GM12878 (cell line): ENCODE measurements at regions not wholly inside any gene's neighbourhood (a gene's known extent, or its start where the extent isn't known, plus 50 kb on each side); places are given as distances from the start of the nearest gene placed in this dataset.

Experiments
- ATAC-seq: fragments of 200-7000 bp; cut with Tn5 transposase; 3 replicates; pipeline ENCODE4 v1.9.1; 2020; ENCODE audit warnings: mild to moderate bottlenecking, moderate library complexity
- BruUV-seq: library from RNA; stranded (reverse); fragments of 400-500 nt; replicated peaks from 2 replicates; lab custom pipeline; 2021; lab: Mats Ljungman, UMichigan
- CTCF ChIA-PET: fragments of 300-600 bp; sonication (Branson Sonifier 250); formaldehyde crosslinking; extraction: SDS; loops from one replicate; lab custom pipeline; 2021; ENCODE audit warnings: inconsistent platforms; lab: Yijun Ruan, JAX
- POLR2A ChIA-PET: fragments of 350-600 bp; formaldehyde crosslinking; extraction: SDS; loops from one replicate; lab custom pipeline; 2021; ENCODE audit warnings: inconsistent platforms; lab: Charles Lee
- RAD21 ChIA-PET: fragments of 300-600 bp; sonication (Branson Sonifier 250); formaldehyde crosslinking; loops from one replicate; lab custom pipeline; 2023; ENCODE audit warnings: antibody characterized with exemption; ENCODE audit not compliant: unreplicated experiment; lab: Charles Lee
- SMC1A ChIA-PET: fragments of 300-600 bp; sonication (Branson Sonifier 250); formaldehyde crosslinking; loops from one replicate; lab custom pipeline; 2023; ENCODE audit not compliant: unreplicated experiment, uncharacterized antibody; lab: Charles Lee
- DNase-seq: peaks from one replicate; pipeline ENCODE4 v3.0.0-alpha.2; 2011; ENCODE audit warnings: low read depth, low spot score
- FAIRE-seq: peaks from 3 replicates; lab custom pipeline; 2011; peaks lifted over from hg19 to GRCh38; lab: Jason Lieb, UNC
- H2AFZ ChIP-seq: 2 replicates; pipeline ENCODE4 v1.6.0; 2011; ENCODE audit warnings: low read depth, low read length, control low read depth; ENCODE audit not compliant: control insufficient read depth
- H3K27ac ChIP-seq: 2 replicates; pipeline ENCODE4 v1.5.1; 2011; ENCODE audit warnings: control low read depth; ENCODE audit not compliant: control insufficient read depth, insufficient read depth
- H3K27me3 ChIP-seq, 2 experiments: replicated peaks in 1 of 2; 2 replicates each; pipeline versions ENCODE4 v1.6.0 to v1.6.1; 2011; ENCODE audit warnings: low read length in 1 of 2; ENCODE audit not compliant: control insufficient read depth in 2 of 2, insufficient read depth in 2 of 2
- H3K36me3 ChIP-seq, 2 experiments: 2 replicates each; pipeline ENCODE4 v1.5.1; 2011; ENCODE audit warnings: low read length in 1 of 2; ENCODE audit not compliant: control insufficient read depth in 2 of 2, insufficient read depth in 2 of 2
- H3K4me1 ChIP-seq: 2 replicates; pipeline ENCODE4 v1.6.1; 2011; ENCODE audit warnings: mild to moderate bottlenecking, low read length, moderate library complexity, mixed read lengths; ENCODE audit not compliant: control insufficient read depth, insufficient read depth
- H3K4me2 ChIP-seq: 2 replicates; pipeline ENCODE4 v1.6.0; 2011; ENCODE audit warnings: control low read depth; ENCODE audit not compliant: control insufficient read depth, insufficient read depth
- H3K4me3 ChIP-seq: fragments of 200-600 bp; sonication (generic); 2 replicates; pipeline ENCODE4 v1.5.1; 2016
- H3K79me2 ChIP-seq: 2 replicates; pipeline ENCODE4 v1.6.0; 2011; ENCODE audit warnings: low read length; ENCODE audit not compliant: control insufficient read depth, insufficient read depth
- H3K9ac ChIP-seq: 2 replicates; pipeline ENCODE4 v1.8.0; 2011; ENCODE audit warnings: low read length, control low read depth, mixed read lengths; ENCODE audit not compliant: control insufficient read depth, insufficient read depth
- H3K9me3 ChIP-seq: replicated peaks from 3 replicates; pipeline ENCODE4 v1.5.1; 2011; ENCODE audit warnings: mild to moderate bottlenecking, low read length; ENCODE audit not compliant: control insufficient read depth, insufficient read depth
- H4K20me1 ChIP-seq: 2 replicates; pipeline ENCODE4 v1.6.0; 2011; ENCODE audit not compliant: control insufficient read depth, insufficient read depth
- TCF12 ChIP-seq: IDR thresholded peaks from 2 replicates; pipeline ENCODE4 v1.6.1; 2011; ENCODE audit warnings: low read depth, mild to moderate bottlenecking, low read length
- YY1 ChIP-seq: IDR thresholded peaks from 2 replicates; pipeline ENCODE4 v1.6.1; 2011; ENCODE audit warnings: low read depth, mild to moderate bottlenecking, low read length
- WGBS: methylation state at CpG from one replicate; pipeline ENCODE4 v1.1.6; 2016; ENCODE audit warnings: low lambda C conversion rate; ENCODE audit not compliant: insufficient replicate concordance, insufficient coverage; ENCODE audit errors: missing lambda C conversion rate; 5-methylcytosine and 5-hydroxymethylcytosine counted together
- in situ Hi-C: fragments of 300-500 bp; cut with MboI; formaldehyde crosslinking; loops from 9 replicates; pipeline ENCODE4 v1.14.3; 2018; ENCODE audit warnings: mixed read lengths
- intact Hi-C: fragments of 100-400 bp; cut with micrococcal nuclease; formaldehyde crosslinking; loops from one replicate; pipeline ENCODE4 v1.14.2; 2022; ENCODE audit not compliant: unreplicated experiment
- TF ChIP-seq, protein P1 (sequence below): fragments of 450-650 bp; IDR thresholded peaks from 2 replicates; pipeline ENCODE4 v1.6.1; 2017; ENCODE audit warnings: low read depth, mild to moderate bottlenecking, moderate library complexity
- TF ChIP-seq, protein P2 (sequence below): fragments of 450-650 bp; IDR thresholded peaks from 2 replicates; pipeline ENCODE4 v1.6.1; 2017; ENCODE audit warnings: mild to moderate bottlenecking, low read depth, inconsistent platforms; ENCODE audit not compliant: poor library complexity, severe bottlenecking
- TF ChIP-seq, protein P3 (sequence below): fragments of 450-650 bp; formaldehyde crosslinking; IDR thresholded peaks from 2 replicates; pipeline ENCODE4 v1.4.0; 2022; ENCODE audit warnings: mild to moderate bottlenecking, moderate library complexity

DNA sequence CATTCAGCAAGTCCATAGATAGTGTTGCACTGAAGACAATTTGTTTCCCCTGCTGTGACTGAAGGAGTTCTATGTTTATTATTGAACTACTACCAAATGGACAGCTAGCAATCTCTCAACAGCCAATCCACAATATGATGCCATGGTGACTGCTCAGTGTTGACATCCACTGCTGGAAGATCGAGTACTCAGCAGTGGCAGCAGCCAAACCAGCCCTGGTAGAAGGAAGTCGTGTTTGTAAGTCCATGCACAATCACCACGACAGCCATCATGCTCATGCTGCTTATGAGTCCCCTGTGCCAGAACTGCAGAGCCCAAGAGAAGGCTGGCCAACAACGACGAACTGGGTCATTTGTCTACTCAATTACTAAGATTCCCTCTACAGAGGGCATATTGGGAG is 66.4 kb downstream of the OSR1 start:
- DNase-seq (no peak), FAIRE-seq (no peak), ATAC-seq (no peak)
- TF ChIP-seq TCF12: no peak
- TF ChIP-seq, protein P1, sequence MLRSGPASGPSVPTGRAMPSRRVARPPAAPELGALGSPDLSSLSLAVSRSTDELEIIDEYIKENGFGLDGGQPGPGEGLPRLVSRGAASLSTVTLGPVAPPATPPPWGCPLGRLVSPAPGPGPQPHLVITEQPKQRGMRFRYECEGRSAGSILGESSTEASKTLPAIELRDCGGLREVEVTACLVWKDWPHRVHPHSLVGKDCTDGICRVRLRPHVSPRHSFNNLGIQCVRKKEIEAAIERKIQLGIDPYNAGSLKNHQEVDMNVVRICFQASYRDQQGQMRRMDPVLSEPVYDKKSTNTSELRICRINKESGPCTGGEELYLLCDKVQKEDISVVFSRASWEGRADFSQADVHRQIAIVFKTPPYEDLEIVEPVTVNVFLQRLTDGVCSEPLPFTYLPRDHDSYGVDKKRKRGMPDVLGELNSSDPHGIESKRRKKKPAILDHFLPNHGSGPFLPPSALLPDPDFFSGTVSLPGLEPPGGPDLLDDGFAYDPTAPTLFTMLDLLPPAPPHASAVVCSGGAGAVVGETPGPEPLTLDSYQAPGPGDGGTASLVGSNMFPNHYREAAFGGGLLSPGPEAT: no peak
- Histone ChIP-seq H3K4me3 (no peak overlapping the region), H2AFZ (no peak overlapping the region), H3K4me1 (no peaks in the 10 kb centered on the region), H3K9ac (no peak overlapping the region), H3K27me3 (no peaks in the 10 kb centered on the region), H3K79me2 (no peaks in the 10 kb centered on the region), H3K9me3 (no peaks in the 10 kb centered on the region), H3K36me3 (no peaks in the 10 kb centered on the region), H4K20me1 (no peaks in the 10 kb centered on the region), H3K27ac (no peak overlapping the region), H3K4me2 (no peak overlapping the region)
- ChIA-PET RAD21 (no interaction called here), CTCF (interaction anchor here (0.6 kb wide), 1 partner anchor 1963 kb away, joined by 3 read pairs; no protein-coding TSS in a partner anchor), POLR2A (no interaction called here), SMC1A (no interaction called here)
- WGBS: 25% methylated on average over 5 of the region's 5 CpGs
- BruUV-seq: no TSS peak
- in situ Hi-C loops (no loop called here), intact Hi-C loops (no loop called here)

DNA sequence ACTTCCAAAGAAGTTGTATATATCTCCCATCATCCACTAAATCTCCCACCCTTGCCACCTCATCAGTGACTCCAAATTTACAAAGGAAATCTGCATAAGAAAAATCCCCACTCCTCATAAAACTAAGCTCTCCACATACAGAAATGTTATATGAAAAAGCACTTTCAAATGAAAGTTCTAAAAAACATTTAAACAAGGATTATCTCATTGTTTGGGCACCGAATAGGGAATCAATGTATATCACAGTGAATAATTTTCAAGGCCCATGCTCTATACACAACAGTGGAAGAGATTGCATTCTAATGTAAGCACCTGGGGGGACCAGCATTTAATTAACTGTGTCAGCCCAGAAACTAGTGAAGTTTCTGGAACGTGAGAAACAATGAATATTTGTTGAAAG is 70.1 kb downstream of the OSR1 start:
- H3K9ac ChIP-seq: no peak overlapping the region
- no peaks in the 10 kb centered on the region for H3K79me2 ChIP-seq
- H3K9me3 ChIP-seq: no peaks in the 10 kb centered on the region
- no peaks in the 10 kb centered on the region for H4K20me1 ChIP-seq
- no peak for ATAC-seq
- H2AFZ ChIP-seq: no peak overlapping the region
- no peak for DNase-seq
- ChIA-PET RAD21 (no interaction called here), CTCF (no interaction called here), POLR2A (no interaction called here), SMC1A (no interaction called here)
- no peaks in the 10 kb centered on the region for H3K36me3 ChIP-seq
- BruUV-seq: no TSS peak
- no peaks in the 10 kb centered on the region for H3K27me3 ChIP-seq
- H3K4me3 ChIP-seq: no peak overlapping the region
- intact Hi-C loops: no loop called here
- 5% methylated on average over 2 of the region's 2 CpGs for WGBS
- H3K4me2 ChIP-seq: no peak overlapping the region
- no peaks in the 10 kb centered on the region for H3K4me1 ChIP-seq
- in situ Hi-C loops: no loop called here
- FAIRE-seq: no peak
- no peak overlapping the region for H3K27ac ChIP-seq
- TF ChIP-seq, protein P2, sequence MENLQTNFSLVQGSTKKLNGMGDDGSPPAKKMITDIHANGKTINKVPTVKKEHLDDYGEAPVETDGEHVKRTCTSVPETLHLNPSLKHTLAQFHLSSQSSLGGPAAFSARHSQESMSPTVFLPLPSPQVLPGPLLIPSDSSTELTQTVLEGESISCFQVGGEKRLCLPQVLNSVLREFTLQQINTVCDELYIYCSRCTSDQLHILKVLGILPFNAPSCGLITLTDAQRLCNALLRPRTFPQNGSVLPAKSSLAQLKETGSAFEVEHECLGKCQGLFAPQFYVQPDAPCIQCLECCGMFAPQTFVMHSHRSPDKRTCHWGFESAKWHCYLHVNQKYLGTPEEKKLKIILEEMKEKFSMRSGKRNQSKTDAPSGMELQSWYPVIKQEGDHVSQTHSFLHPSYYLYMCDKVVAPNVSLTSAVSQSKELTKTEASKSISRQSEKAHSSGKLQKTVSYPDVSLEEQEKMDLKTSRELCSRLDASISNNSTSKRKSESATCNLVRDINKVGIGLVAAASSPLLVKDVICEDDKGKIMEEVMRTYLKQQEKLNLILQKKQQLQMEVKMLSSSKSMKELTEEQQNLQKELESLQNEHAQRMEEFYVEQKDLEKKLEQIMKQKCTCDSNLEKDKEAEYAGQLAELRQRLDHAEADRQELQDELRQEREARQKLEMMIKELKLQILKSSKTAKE: no peak
- TF ChIP-seq, protein P3, sequence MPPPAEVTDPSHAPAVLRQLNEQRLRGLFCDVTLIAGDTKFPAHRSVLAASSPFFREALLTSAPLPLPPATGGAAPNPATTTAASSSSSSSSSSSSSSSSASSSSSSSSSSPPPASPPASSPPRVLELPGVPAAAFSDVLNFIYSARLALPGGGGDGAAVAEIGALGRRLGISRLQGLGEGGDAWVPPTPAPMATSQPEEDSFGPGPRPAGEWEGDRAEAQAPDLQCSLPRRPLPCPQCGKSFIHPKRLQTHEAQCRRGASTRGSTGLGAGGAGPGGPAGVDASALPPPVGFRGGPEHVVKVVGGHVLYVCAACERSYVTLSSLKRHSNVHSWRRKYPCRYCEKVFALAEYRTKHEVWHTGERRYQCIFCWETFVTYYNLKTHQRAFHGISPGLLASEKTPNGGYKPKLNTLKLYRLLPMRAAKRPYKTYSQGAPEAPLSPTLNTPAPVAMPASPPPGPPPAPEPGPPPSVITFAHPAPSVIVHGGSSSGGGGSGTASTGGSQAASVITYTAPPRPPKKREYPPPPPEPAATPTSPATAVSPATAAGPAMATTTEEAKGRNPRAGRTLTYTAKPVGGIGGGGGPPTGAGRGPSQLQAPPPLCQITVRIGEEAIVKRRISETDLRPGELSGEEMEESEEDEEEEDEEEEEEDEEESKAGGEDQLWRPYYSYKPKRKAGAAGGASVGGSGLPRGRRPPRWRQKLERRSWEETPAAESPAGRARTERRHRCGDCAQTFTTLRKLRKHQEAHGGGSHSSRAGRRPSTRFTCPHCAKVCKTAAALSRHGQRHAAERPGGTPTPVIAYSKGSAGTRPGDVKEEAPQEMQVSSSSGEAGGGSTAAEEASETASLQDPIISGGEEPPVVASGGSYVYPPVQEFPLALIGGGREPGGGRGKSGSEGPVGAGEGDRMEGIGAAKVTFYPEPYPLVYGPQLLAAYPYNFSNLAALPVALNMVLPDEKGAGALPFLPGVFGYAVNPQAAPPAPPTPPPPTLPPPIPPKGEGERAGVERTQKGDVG (CRISPR knock-in tag): no peak
- no peak for TF ChIP-seq YY1
